ENCODE measurements at regions not wholly inside any gene's neighbourhood (a gene's known extent, or its start where the extent isn't known, plus 50 kb on each side); places are given as distances from the start of the nearest gene placed in this dataset.

- no peak for TF ChIP-seq EZH2 (IDR thresholded peaks at IDR 0.05; ENCODE audit: borderline replicate concordance, low read depth, low read length, severe bottlenecking)
- H3K4me3 ChIP-seq (ENCODE audit: low read depth in 1 of 2, low read length in 2 of 2) = no peak overlapping the region
- no peaks in the 10 kb centered on the region for H3K27me3 ChIP-seq (ENCODE audit: insufficient read depth, low read length, poor library complexity)
- no peaks in the 10 kb centered on the region for H4K20me1 ChIP-seq (ENCODE audit: insufficient read depth, low read length)
- no peaks in the 10 kb centered on the region for H3K79me2 ChIP-seq (ENCODE audit: insufficient read depth, low read length)
- H3K9ac ChIP-seq (ENCODE audit: low read depth, low read length) = no peak overlapping the region
- H3K9me3 ChIP-seq (ENCODE audit: insufficient read depth, low read length, severe bottlenecking) = no peaks in the 10 kb centered on the region
- H3K4me1 ChIP-seq (ENCODE audit: insufficient read depth, low read length) = no peaks in the 10 kb centered on the region
- no peak for ATAC-seq (ENCODE audit: insufficient read depth, low read depth)
- no peak for DNase-seq
- H2AFZ ChIP-seq (ENCODE audit: low read depth, low read length) = no peak overlapping the region
- no peak overlapping the region for H3K27ac ChIP-seq (ENCODE audit: low read length)
- no peak overlapping the region for H3K4me2 ChIP-seq (ENCODE audit: insufficient read depth, low read length)
- H3K36me3 ChIP-seq (ENCODE audit: insufficient read depth, low read length) = no peaks in the 10 kb centered on the region
These were observed 84.3 kb upstream of the SP8 start for GRCh38 chr7:20870977-20871376.

DNA sequence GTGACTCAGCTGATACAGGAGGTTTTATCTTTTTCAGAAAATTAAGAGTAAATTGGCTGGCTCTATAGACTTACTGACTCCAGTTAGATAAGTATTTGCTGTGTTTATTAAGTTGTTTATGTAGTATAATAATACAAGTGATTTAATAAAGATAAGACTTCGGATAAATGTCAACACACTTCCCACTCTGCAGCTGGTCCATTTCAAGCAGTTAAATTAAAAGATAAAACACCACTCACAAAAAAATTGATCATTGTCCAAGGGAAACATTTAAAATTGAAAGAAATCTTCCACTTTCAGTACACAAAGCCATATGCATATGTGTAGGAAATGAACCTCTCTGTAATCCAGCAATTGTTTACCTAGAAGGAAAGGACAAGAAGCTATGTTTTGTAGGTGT, 106.1 kb upstream of the SP8 start:
- Histone ChIP-seq H3K4me1 (ENCODE audit: insufficient read depth, low read length) (no peaks in the 10 kb centered on the region), H3K36me3 (ENCODE audit: insufficient read depth, low read length) (no peaks in the 10 kb centered on the region), H3K4me2 (ENCODE audit: insufficient read depth, low read length) (no peak overlapping the region), H3K4me3 (ENCODE audit: low read depth in 1 of 2, low read length in 2 of 2) (no peak overlapping the region), H3K79me2 (ENCODE audit: insufficient read depth, low read length) (no peaks in the 10 kb centered on the region), H3K9me3 (ENCODE audit: insufficient read depth, low read length, severe bottlenecking) (no peaks in the 10 kb centered on the region), H3K27me3 (ENCODE audit: insufficient read depth, low read length, poor library complexity) (no peaks in the 10 kb centered on the region), H3K9ac (ENCODE audit: low read depth, low read length) (no peak overlapping the region), H4K20me1 (ENCODE audit: insufficient read depth, low read length) (no peaks in the 10 kb centered on the region), H3K27ac (ENCODE audit: low read length) (no peak overlapping the region), H2AFZ (ENCODE audit: low read depth, low read length) (no peak overlapping the region)
- ATAC-seq (ENCODE audit: insufficient read depth, low read depth) (no peak), DNase-seq (no peak)
- TF ChIP-seq EZH2 (IDR thresholded peaks at IDR 0.05; ENCODE audit: borderline replicate concordance, low read depth, low read length, severe bottlenecking) (no peak), CTCF (IDR thresholded peaks at IDR 0.05; ENCODE audit: borderline replicate concordance, extremely low read depth, low read length, poor library complexity, severe bottlenecking) (no peak)

- DNase-seq = no peak
- Histone ChIP-seq H3K4me2 (ENCODE audit: insufficient read depth, low read length) (no peak overlapping the region), H3K9ac (ENCODE audit: low read depth, low read length) (no peak overlapping the region), H3K79me2 (ENCODE audit: insufficient read depth, low read length) (no peaks in the 10 kb centered on the region), H4K20me1 (ENCODE audit: insufficient read depth, low read length) (no peaks in the 10 kb centered on the region), H3K4me3 (ENCODE audit: low read depth in 1 of 2, low read length in 2 of 2) (no peak overlapping the region), H3K27me3 (ENCODE audit: insufficient read depth, low read length, poor library complexity) (no peaks in the 10 kb centered on the region), H3K9me3 (ENCODE audit: insufficient read depth, low read length, severe bottlenecking) (no peaks in the 10 kb centered on the region), H2AFZ (ENCODE audit: low read depth, low read length) (no peak overlapping the region), H3K27ac (ENCODE audit: low read length) (no peak overlapping the region), H3K36me3 (ENCODE audit: insufficient read depth, low read length) (no peaks in the 10 kb centered on the region), H3K4me1 (ENCODE audit: insufficient read depth, low read length) (no peaks in the 10 kb centered on the region)
- TF ChIP-seq EZH2 (IDR thresholded peaks at IDR 0.05; ENCODE audit: borderline replicate concordance, low read depth, low read length, severe bottlenecking) (no peak), CTCF (IDR thresholded peaks at IDR 0.05; ENCODE audit: borderline replicate concordance, extremely low read depth, low read length, poor library complexity, severe bottlenecking) (no peak)
- no peak for ATAC-seq (ENCODE audit: insufficient read depth, low read depth)
These were observed 108.1 kb upstream of the SP8 start for GRCh38 chr7:20894806-20895205.

DNA sequence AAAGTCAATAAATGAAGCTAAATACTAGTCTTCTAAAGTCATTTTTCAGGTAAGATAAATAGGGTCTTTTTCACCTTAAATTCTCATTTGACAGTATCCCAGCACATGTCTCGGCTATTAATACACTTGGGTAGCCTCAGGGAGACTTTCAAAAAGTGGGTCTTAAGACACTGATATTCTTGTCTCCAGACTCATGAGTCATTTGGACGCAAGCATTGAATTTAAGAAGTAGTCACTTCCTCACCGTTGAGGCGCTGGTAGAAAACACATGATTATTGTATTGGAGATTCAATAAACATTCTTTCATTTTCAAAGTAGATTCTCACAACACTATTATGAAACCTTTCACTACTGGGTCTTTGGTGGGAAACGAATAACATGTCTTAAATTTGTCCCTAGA, 108.9 kb upstream of the SP8 start:
- H3K36me3 ChIP-seq (ENCODE audit: insufficient read depth, low read length) = no peaks in the 10 kb centered on the region
- no peaks in the 10 kb centered on the region for H4K20me1 ChIP-seq (ENCODE audit: insufficient read depth, low read length)
- H3K27ac ChIP-seq (ENCODE audit: low read length) = no peak overlapping the region
- no peak overlapping the region for H3K4me2 ChIP-seq (ENCODE audit: insufficient read depth, low read length)
- TF ChIP-seq CTCF (IDR thresholded peaks at IDR 0.05; ENCODE audit: borderline replicate concordance, extremely low read depth, low read length, poor library complexity, severe bottlenecking) (no peak), EZH2 (IDR thresholded peaks at IDR 0.05; ENCODE audit: borderline replicate concordance, low read depth, low read length, severe bottlenecking) (no peak)
- no peak for DNase-seq
- H2AFZ ChIP-seq (ENCODE audit: low read depth, low read length) = no peak overlapping the region
- H3K4me1 ChIP-seq (ENCODE audit: insufficient read depth, low read length) = no peaks in the 10 kb centered on the region
- no peaks in the 10 kb centered on the region for H3K79me2 ChIP-seq (ENCODE audit: insufficient read depth, low read length)
- no peak overlapping the region for H3K9ac ChIP-seq (ENCODE audit: low read depth, low read length)
- no peak overlapping the region for H3K4me3 ChIP-seq (ENCODE audit: low read depth in 1 of 2, low read length in 2 of 2)
- no peak for ATAC-seq (ENCODE audit: insufficient read depth, low read depth)
- no peaks in the 10 kb centered on the region for H3K27me3 ChIP-seq (ENCODE audit: insufficient read depth, low read length, poor library complexity)
- no peaks in the 10 kb centered on the region for H3K9me3 ChIP-seq (ENCODE audit: insufficient read depth, low read length, severe bottlenecking)

All from DND-41 (cell line).